A549 (cell line): ENCODE measurements at regions not wholly inside any gene's neighbourhood (a gene's known extent, or its start where the extent isn't known, plus 50 kb on each side); places are given as distances from the start of the nearest gene placed in this dataset.

Experiments used
- EP300 ChIP-seq, 2 experiments: fragments of >200 bp; sonication (Bioruptor Twin); formaldehyde crosslinking; IDR thresholded peaks; 2 replicates in 1 of 2; 3 replicates in 1 of 2; pipeline ENCODE4 v1.6.1; 2016 to 2017
- JUN ChIP-seq, 2 experiments: fragments of >200 bp; sonication (Bioruptor Twin); formaldehyde crosslinking; IDR thresholded peaks; 2 replicates in 1 of 2; 3 replicates in 1 of 2; pipeline ENCODE4 v1.6.1; 2016 to 2017
- MAFK ChIP-seq: fragments of 450-650 bp; IDR thresholded peaks from 2 replicates; pipeline ENCODE4 v1.6.1; 2014; ENCODE audit not compliant: partially characterized antibody
- MAX ChIP-seq: IDR thresholded peaks from 2 replicates; pipeline ENCODE4 v1.6.1; 2012
- MYC ChIP-seq: IDR thresholded peaks from 2 replicates; pipeline ENCODE4 v1.6.1; 2012; ENCODE audit warnings: mild to moderate bottlenecking, inconsistent platforms, low read length, improper control_type of control experiment, borderline replicate concordance
- NR3C1 ChIP-seq: fragments of >200 bp; sonication (Bioruptor Twin); formaldehyde crosslinking; IDR thresholded peaks from 3 replicates; pipeline ENCODE4 v1.6.1; 2017
- POLR2A ChIP-seq: IDR thresholded peaks from 2 replicates; pipeline ENCODE4 v1.6.1; 2012; ENCODE audit warnings: mild to moderate bottlenecking, low read length
- RAD21 ChIP-seq, 2 experiments: fragments of >200 bp in 1 of 2; sonication (Bioruptor Twin) in 1 of 2; formaldehyde crosslinking in 1 of 2; IDR thresholded peaks in 1 of 2; conservative IDR thresholded peaks in 1 of 2; 2 replicates in 1 of 2; 3 replicates in 1 of 2; pipeline ENCODE4 v1.6.1; 2012 to 2018; ENCODE audit warnings: inconsistent platforms in 1 of 2
- RFX5 ChIP-seq: fragments of 450-650 bp; IDR thresholded peaks from 2 replicates; pipeline ENCODE4 v1.7.1; 2014; ENCODE audit warnings: antibody characterized with exemption, mild to moderate bottlenecking, moderate library complexity
- TFCP2L1 ChIP-seq: fragments of 250-450 bp; sonication (Bioruptor Pico); IDR thresholded peaks from 2 replicates; pipeline ENCODE4 v1.5.0; 2021; ENCODE audit warnings: mild to moderate bottlenecking
- ZNF302 ChIP-seq: fragments of 250-450 bp; sonication (Bioruptor Pico); IDR thresholded peaks from 2 replicates; pipeline ENCODE4 v1.9.0; 2021; ENCODE audit warnings: inconsistent platforms, mild to moderate bottlenecking, moderate library complexity
- TF ChIP-seq, protein P1 (sequence below): fragments of >200 bp; sonication (Bioruptor Twin); formaldehyde crosslinking; IDR thresholded peaks from 3 replicates; pipeline ENCODE4 v1.5.1; 2016
- TF ChIP-seq, protein P2 (sequence below): fragments of 200-600 bp; sonication (generic); IDR thresholded peaks from 2 replicates; pipeline ENCODE4 v1.6.1; 2016; ENCODE audit warnings: antibody characterized with exemption, mild to moderate bottlenecking, moderate library complexity

- TF ChIP-seq, protein P1, sequence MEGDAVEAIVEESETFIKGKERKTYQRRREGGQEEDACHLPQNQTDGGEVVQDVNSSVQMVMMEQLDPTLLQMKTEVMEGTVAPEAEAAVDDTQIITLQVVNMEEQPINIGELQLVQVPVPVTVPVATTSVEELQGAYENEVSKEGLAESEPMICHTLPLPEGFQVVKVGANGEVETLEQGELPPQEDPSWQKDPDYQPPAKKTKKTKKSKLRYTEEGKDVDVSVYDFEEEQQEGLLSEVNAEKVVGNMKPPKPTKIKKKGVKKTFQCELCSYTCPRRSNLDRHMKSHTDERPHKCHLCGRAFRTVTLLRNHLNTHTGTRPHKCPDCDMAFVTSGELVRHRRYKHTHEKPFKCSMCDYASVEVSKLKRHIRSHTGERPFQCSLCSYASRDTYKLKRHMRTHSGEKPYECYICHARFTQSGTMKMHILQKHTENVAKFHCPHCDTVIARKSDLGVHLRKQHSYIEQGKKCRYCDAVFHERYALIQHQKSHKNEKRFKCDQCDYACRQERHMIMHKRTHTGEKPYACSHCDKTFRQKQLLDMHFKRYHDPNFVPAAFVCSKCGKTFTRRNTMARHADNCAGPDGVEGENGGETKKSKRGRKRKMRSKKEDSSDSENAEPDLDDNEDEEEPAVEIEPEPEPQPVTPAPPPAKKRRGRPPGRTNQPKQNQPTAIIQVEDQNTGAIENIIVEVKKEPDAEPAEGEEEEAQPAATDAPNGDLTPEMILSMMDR: peak; percentile 52; the same call in 2 of the 3 replicates
- TF ChIP-seq MAFK (no peak), POLR2A (no peak), NR3C1 (no peak), JUN (IDR thresholded peaks at IDR 0.05) (no peak), MAX (no peak), TFCP2L1 (CRISPR knock-in tag) (no peak), RFX5 (no peak), EP300 (IDR thresholded peaks at IDR 0.05) (no peak), ZNF302 (CRISPR knock-in tag) (no peak), RAD21 (conservative IDR thresholded peaks at IDR 0.05 in 1 of 2, IDR thresholded peaks at IDR 0.05 in 1 of 2) (peak; percentile 68 to 77), MYC (no peak)
- TF ChIP-seq, protein P2, sequence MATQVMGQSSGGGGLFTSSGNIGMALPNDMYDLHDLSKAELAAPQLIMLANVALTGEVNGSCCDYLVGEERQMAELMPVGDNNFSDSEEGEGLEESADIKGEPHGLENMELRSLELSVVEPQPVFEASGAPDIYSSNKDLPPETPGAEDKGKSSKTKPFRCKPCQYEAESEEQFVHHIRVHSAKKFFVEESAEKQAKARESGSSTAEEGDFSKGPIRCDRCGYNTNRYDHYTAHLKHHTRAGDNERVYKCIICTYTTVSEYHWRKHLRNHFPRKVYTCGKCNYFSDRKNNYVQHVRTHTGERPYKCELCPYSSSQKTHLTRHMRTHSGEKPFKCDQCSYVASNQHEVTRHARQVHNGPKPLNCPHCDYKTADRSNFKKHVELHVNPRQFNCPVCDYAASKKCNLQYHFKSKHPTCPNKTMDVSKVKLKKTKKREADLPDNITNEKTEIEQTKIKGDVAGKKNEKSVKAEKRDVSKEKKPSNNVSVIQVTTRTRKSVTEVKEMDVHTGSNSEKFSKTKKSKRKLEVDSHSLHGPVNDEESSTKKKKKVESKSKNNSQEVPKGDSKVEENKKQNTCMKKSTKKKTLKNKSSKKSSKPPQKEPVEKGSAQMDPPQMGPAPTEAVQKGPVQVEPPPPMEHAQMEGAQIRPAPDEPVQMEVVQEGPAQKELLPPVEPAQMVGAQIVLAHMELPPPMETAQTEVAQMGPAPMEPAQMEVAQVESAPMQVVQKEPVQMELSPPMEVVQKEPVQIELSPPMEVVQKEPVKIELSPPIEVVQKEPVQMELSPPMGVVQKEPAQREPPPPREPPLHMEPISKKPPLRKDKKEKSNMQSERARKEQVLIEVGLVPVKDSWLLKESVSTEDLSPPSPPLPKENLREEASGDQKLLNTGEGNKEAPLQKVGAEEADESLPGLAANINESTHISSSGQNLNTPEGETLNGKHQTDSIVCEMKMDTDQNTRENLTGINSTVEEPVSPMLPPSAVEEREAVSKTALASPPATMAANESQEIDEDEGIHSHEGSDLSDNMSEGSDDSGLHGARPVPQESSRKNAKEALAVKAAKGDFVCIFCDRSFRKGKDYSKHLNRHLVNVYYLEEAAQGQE: no peak
Observed at GRCh38 chr10:128268015-128268722, 141.9 kb upstream of the MKI67 start.
